Heart left ventricle (tissue), 13 donors: ENCODE measurements at regions not wholly inside any gene's neighbourhood (a gene's known extent, or its start where the extent isn't known, plus 50 kb on each side); places are given as distances from the start of the nearest gene placed in this dataset.

Source experiments
- CTCF ChIP-seq, 12 donors: fragments of 200-600 bp; sonication (generic) in 4 of 12; IDR thresholded peaks; one replicate each; pipeline versions ENCODE4 v1.5.0 to v1.8.0; 2018 to 2022; ENCODE audit warnings: antibody characterized with exemption in 12 of 12, mild to moderate bottlenecking in 5 of 12
- POLR2A ChIP-seq, 2 donors: fragments of 450-650 bp; IDR thresholded peaks; one replicate each; pipeline ENCODE4 v1.6.1; 2017; ENCODE audit warnings: antibody characterized with exemption in 2 of 2, mild to moderate bottlenecking in 2 of 2, moderate library complexity in 2 of 2
- donor health status: ischemic (EF 13 %, LVEDD 7.1; RV severe dilation, severe dysfunction).
- donor health status: DM: no; HTN: yes; CAD: no.
- donor health status: DM: no; HTN: no; CAD: no.
- donor health status: ischemic (EF 25% LVEDD 6.9; RV normal size, moderate dysfunction).
- donor health status: ischemic (EF 25% LVEDD 5.7; RV mildly dilated, moderate dysfunction).
- donor health status: ischemic (EF 35%, LVEDD 5.7; RV mildly dilated, moderate dysfunction).
- donor health status: nonischemic (EF 11% LVEDD 7.7; RV severe dilation, severe dysfunction).
- donor health status: DM: yes; HTN: yes; CAD: no.
- donor health status: PGD.
- donor health status: ischemic (EF 29% LVEDD 5.4; RV normal size, mild dysfunction).
- donor health status: nonischemic (EF 23%, LVEDD 6.1; RV moderate dilation, normal function).

- TF ChIP-seq CTCF (IDR thresholded peaks at IDR 0.05): no peak
- TF ChIP-seq POLR2A (IDR thresholded peaks at IDR 0.05): no peak
Observed at GRCh38 chr4:53905941-53906377, 158.4 kb downstream of the CHIC2 start.
